SK-N-SH (cell line): ENCODE measurements at regions not wholly inside any gene's neighbourhood (a gene's known extent, or its start where the extent isn't known, plus 50 kb on each side); places are given as distances from the start of the nearest gene placed in this dataset.

Experiments
- CTCF ChIA-PET: fragments of 300-600, 350-600 bp; formaldehyde crosslinking; extraction: SDS; loops from one replicate; lab custom pipeline; 2021; lab: Yijun Ruan, JAX
- POLR2A ChIA-PET: fragments of 350-600 bp; sonication (Branson Sonifier 250); formaldehyde crosslinking; extraction: SDS; loops from one replicate; lab custom pipeline; 2020; ENCODE audit warnings: antibody characterized with exemption, inconsistent platforms; lab: Yijun Ruan, JAX
- DNase-seq: peaks from one replicate; pipeline ENCODE4 v3.0.0; 2012
- H2AFZ ChIP-seq: fragments of 200-600 bp; sonication (generic); 2 replicates; pipeline ENCODE4 v1.8.1; 2016; ENCODE audit warnings: antibody characterized with exemption, mild to moderate bottlenecking, low read depth
- H3F3A ChIP-seq: fragments of 200-600 bp; sonication (generic); replicated peaks from 2 replicates; pipeline ENCODE3; 2016; ENCODE audit warnings: antibody characterized with exemption, mild to moderate bottlenecking; ENCODE audit not compliant: insufficient read depth
- H3K27ac ChIP-seq, 2 experiments: fragments of 200-500 bp in 1 of 2; fragments of 200-600 bp in 1 of 2; sonication (Bioruptor generic) in 1 of 2; sonication (generic), shearing (Covaris generic) in 1 of 2; 2 replicates each; pipeline versions ENCODE4 v1.5.1 to v1.6.1; 2014 to 2016; ENCODE audit warnings: low read depth in 2 of 2, inconsistent platforms in 1 of 2, low read length in 1 of 2, mild to moderate bottlenecking in 1 of 2, mixed read lengths in 1 of 2
- H3K27me3 ChIP-seq: fragments of 200-600 bp; sonication (generic), shearing (Covaris generic); 2 replicates; pipeline ENCODE4 v1.6.1; 2016; ENCODE audit warnings: mixed run types; ENCODE audit not compliant: insufficient read depth
- H3K36me3 ChIP-seq, 2 experiments: fragments of 200-500 bp in 1 of 2; fragments of 200-600 bp in 1 of 2; sonication (Bioruptor generic) in 1 of 2; sonication (generic) in 1 of 2; replicated peaks in 1 of 2; 2 replicates each; pipeline versions ENCODE3 to v1.5.1; 2014 to 2016; ENCODE audit warnings: low read length in 1 of 2, mild to moderate bottlenecking in 1 of 2; ENCODE audit not compliant: insufficient read depth in 2 of 2, control insufficient read depth in 1 of 2
- H3K4me1 ChIP-seq, 2 experiments: fragments of 200-500 bp in 1 of 2; fragments of 200-600 bp in 1 of 2; sonication (Bioruptor generic) in 1 of 2; sonication (generic), shearing (Covaris generic) in 1 of 2; 2 replicates each; pipeline versions ENCODE4 v1.5.1 to v1.6.1; 2014 to 2016; ENCODE audit warnings: low read depth in 1 of 2, low read length in 1 of 2, mixed run types in 1 of 2; ENCODE audit not compliant: insufficient read depth in 2 of 2, control insufficient read depth in 1 of 2
- H3K4me2 ChIP-seq: fragments of 200-600 bp; sonication (generic), shearing (Covaris generic); 2 replicates; pipeline ENCODE4 v1.6.1; 2017; ENCODE audit warnings: mixed run types
- H3K4me3 ChIP-seq, 2 experiments: fragments of 200-500 bp in 1 of 2; fragments of 200-600 bp in 1 of 2; sonication (Bioruptor generic) in 1 of 2; sonication (generic), shearing (Covaris generic) in 1 of 2; 2 replicates each; pipeline versions ENCODE4 v1.5.1 to v1.8.1; 2014 to 2016; ENCODE audit warnings: low read depth in 2 of 2, inconsistent platforms in 1 of 2, low read length in 1 of 2, mild to moderate bottlenecking in 1 of 2, mixed read lengths in 1 of 2, moderate library complexity in 1 of 2
- H3K79me2 ChIP-seq: fragments of 200-600 bp; sonication (generic); 2 replicates; pipeline ENCODE4 v1.8.1; 2017; ENCODE audit warnings: mild to moderate bottlenecking; ENCODE audit not compliant: insufficient read depth
- H3K9ac ChIP-seq: fragments of 200-600 bp; sonication (generic); 2 replicates; pipeline ENCODE4 v1.6.1; 2017; ENCODE audit warnings: mixed run types
- H3K9me2 ChIP-seq: fragments of 200-600 bp; sonication (generic); 2 replicates; pipeline ENCODE4 v1.6.1; 2017; ENCODE audit warnings: mixed run types
- H3K9me3 ChIP-seq: fragments of 200-600 bp; sonication (generic); 2 replicates; pipeline ENCODE4 v1.6.1; 2017; ENCODE audit warnings: mixed run types, mild to moderate bottlenecking, moderate library complexity
- H4K20me1 ChIP-seq: fragments of 200-600 bp; sonication (generic); 2 replicates; pipeline ENCODE4 v1.6.1; 2017; ENCODE audit warnings: mild to moderate bottlenecking, mixed run types; ENCODE audit not compliant: insufficient read depth
- CHD2 ChIP-seq: fragments of 150-350 bp; IDR thresholded peaks from 2 replicates; pipeline ENCODE4 v1.6.1; 2018; ENCODE audit warnings: low read length; ENCODE audit not compliant: partially characterized antibody
- CTCF ChIP-seq: fragments of 200-600 bp; sonication (generic); IDR thresholded peaks from 2 replicates; pipeline ENCODE4 v1.6.1; 2017; ENCODE audit warnings: antibody characterized with exemption, mild to moderate bottlenecking, moderate library complexity
- EP300 ChIP-seq, 2 experiments: IDR thresholded peaks; 2 replicates each; pipeline versions ENCODE4 v1.4.0 to v1.6.1; 2012; ENCODE audit warnings: borderline replicate concordance in 1 of 2, low read depth in 1 of 2, low read length in 1 of 2
- FOXJ3 ChIP-seq: sonication (generic); formaldehyde crosslinking; IDR thresholded peaks from 2 replicates; pipeline ENCODE4 v1.5.1; 2020; ENCODE audit warnings: mild to moderate bottlenecking, missing genetic modification reagents
- GABPA ChIP-seq: IDR thresholded peaks from 2 replicates; pipeline ENCODE4 v1.4.0; 2012; ENCODE audit warnings: low read depth, mild to moderate bottlenecking
- IRF3 ChIP-seq: fragments of 150-350 bp; IDR thresholded peaks from 2 replicates; pipeline ENCODE4 v1.6.1; 2016; ENCODE audit warnings: mild to moderate bottlenecking, low read depth, low read length
- MXI1 ChIP-seq: IDR thresholded peaks from 2 replicates; pipeline ENCODE4 v1.6.1; 2012; ENCODE audit warnings: mild to moderate bottlenecking, low read depth, low read length, improper control_type of control experiment
- POLR2AphosphoS5 ChIP-seq: IDR thresholded peaks from 2 replicates; pipeline ENCODE4 v1.6.1; 2012; ENCODE audit warnings: low read depth, low read length
- RCOR1 ChIP-seq: fragments of 150-350 bp; IDR thresholded peaks from 2 replicates; pipeline ENCODE4 v1.6.1; 2017; ENCODE audit warnings: antibody characterized with exemption, low read length
- SIN3A ChIP-seq: IDR thresholded peaks from 2 replicates; pipeline ENCODE4 v1.6.1; 2012; ENCODE audit warnings: low read depth, mild to moderate bottlenecking, low read length, moderate library complexity, borderline replicate concordance
- TCF12 ChIP-seq: IDR thresholded peaks from 2 replicates; pipeline ENCODE4 v1.4.0; 2012
- TEAD4 ChIP-seq: IDR thresholded peaks from 2 replicates; pipeline ENCODE4 v1.4.0; 2012; ENCODE audit warnings: mild to moderate bottlenecking, borderline replicate concordance; ENCODE audit not compliant: insufficient read depth
- USF1 ChIP-seq: IDR thresholded peaks from 2 replicates; pipeline ENCODE4 v1.4.0; 2012; ENCODE audit warnings: low read depth, borderline replicate concordance
- YY1 ChIP-seq: IDR thresholded peaks from 2 replicates; pipeline ENCODE4 v1.4.0; 2012; ENCODE audit warnings: low read depth, mild to moderate bottlenecking
- ZBTB33 ChIP-seq: IDR thresholded peaks from 2 replicates; pipeline ENCODE4 v1.4.0; 2012; ENCODE audit warnings: low read depth, borderline replicate concordance
- WGBS: methylation state at CpG from one replicate; pipeline ENCODE4 v1.1.6; 2017; ENCODE audit warnings: low lambda C conversion rate; 5-methylcytosine and 5-hydroxymethylcytosine counted together

- no peak overlapping the region for H3K4me3 ChIP-seq
- H3K27ac ChIP-seq, result no peak overlapping the region
- no peaks in the 10 kb centered on the region for H3K9me2 ChIP-seq
- no peaks in the 10 kb centered on the region for H3K79me2 ChIP-seq
- WGBS, result 60% methylated on average over 7 of the region's 7 CpGs
- H3F3A ChIP-seq, result no peaks in the 10 kb centered on the region
- no peaks in the 10 kb centered on the region for H4K20me1 ChIP-seq
- H3K9me3 ChIP-seq, result no peaks in the 10 kb centered on the region
- POLR2A ChIA-PET, result no interaction called here
- TF ChIP-seq TEAD4, result no peak
- no peak for TF ChIP-seq CTCF
- no peak for TF ChIP-seq TCF12
- no peak for TF ChIP-seq GABPA
- no peak for TF ChIP-seq YY1
- TF ChIP-seq USF1, result no peak
- TF ChIP-seq CHD2, result no peak
- no peak for TF ChIP-seq EP300 (IDR thresholded peaks at IDR 0.05; ENCODE audit: borderline replicate concordance in 1 of 2, low read depth in 1 of 2, low read length in 1 of 2)
- TF ChIP-seq POLR2AphosphoS5, result no peak
- TF ChIP-seq FOXJ3 (CRISPR knock-in tag), result no peak
- no peak for TF ChIP-seq SIN3A
- no peak for TF ChIP-seq IRF3
- TF ChIP-seq MXI1, result no peak
- no peak for TF ChIP-seq ZBTB33
- no peak for TF ChIP-seq RCOR1
- TF ChIP-seq, all 33 proteins: peak for 0
- no peak for DNase-seq
- no peak overlapping the region for H3K4me2 ChIP-seq
- no peaks in the 10 kb centered on the region for H3K27me3 ChIP-seq
- no peaks in the 10 kb centered on the region; a peak in 1 of 4 replicates for H3K4me1 ChIP-seq
- H2AFZ ChIP-seq, result no peak overlapping the region
- H3K9ac ChIP-seq, result no peak overlapping the region
- H3K36me3 ChIP-seq, result no peaks in the 10 kb centered on the region
- CTCF ChIA-PET, result no interaction called here
Observed at GRCh38 chr1:29936031-29936544, 699.8 kb downstream of the PTPRU start.
